Daoy (cell line): ENCODE measurements at regions not wholly inside any gene's neighbourhood (a gene's known extent, or its start where the extent isn't known, plus 50 kb on each side); places are given as distances from the start of the nearest gene placed in this dataset.
"Not testable (repeated sequence)": the region's sequence is repeated elsewhere in the genome, so short reads cannot be mapped to it uniquely, and the experiment has no call there.

Experiments used
- DNase-seq: peaks from one replicate; pipeline ENCODE4 v3.0.0-alpha.2; 2015; ENCODE audit warnings: low read depth

- DNase-seq, result not testable (repeated sequence)
Observed at GRCh38 chr15:85196697-85197096, 183.7 kb upstream of the AKAP13 start.

DNA sequence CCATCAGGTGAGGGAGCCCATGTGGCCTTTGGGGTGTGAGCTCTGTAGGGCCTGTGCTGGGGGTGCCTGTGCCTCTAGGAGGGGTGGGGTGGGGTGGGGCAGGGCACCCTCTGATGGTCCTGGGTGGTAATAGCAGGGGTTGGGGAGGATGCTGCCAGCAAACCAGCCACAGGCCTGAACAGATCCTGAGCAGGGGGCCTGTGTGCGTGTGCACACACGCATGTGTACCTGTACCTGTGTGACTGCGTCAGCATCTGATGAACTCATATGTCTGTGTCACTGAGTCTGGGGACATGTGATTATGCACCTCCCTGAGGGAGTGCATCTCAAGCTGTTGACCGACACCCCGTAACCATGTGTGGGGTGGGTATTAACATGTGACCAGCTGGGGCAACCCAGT, 182.8 kb upstream of the AKAP13 start:
- DNase-seq, result not testable (repeated sequence)

DNA sequence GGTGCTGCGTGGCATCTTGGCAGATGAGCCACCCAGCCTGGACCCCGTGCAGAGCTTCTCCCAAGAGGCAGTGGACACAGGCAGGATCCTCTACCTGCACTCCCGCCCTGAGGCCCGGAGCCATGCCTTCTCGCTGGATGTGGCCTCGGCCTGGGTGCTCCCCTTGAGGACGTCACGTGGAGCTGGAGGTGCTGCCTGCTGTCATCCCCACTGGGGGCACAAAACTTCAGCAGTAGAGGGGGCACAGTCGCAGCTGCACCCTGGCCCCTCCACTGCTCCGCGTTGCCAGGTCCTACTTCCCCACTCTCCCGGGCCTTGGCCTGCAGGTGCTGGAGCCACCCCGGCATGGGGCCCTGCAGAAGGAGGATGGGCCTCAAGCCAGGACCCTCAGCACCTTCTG, 182.0 kb upstream of the AKAP13 start:
- not testable (repeated sequence) for DNase-seq

- not testable (repeated sequence) for DNase-seq
Observed at GRCh38 chr15:85200215-85200614, 180.2 kb upstream of the AKAP13 start.

GRCh38 chr15:85201118-85201793, 179.1 kb upstream of the AKAP13 start:
- DNase-seq, result not testable (repeated sequence)

GRCh38 chr15:85204481-85204880, 175.9 kb upstream of the AKAP13 start:
- not testable (repeated sequence) for DNase-seq

GRCh38 chr15:85233791-85234325, 146.5 kb upstream of the AKAP13 start:
- DNase-seq, result not testable (repeated sequence)

GRCh38 chr15:85234450-85235196, 145.8 kb upstream of the AKAP13 start:
- not testable (repeated sequence) for DNase-seq

DNA sequence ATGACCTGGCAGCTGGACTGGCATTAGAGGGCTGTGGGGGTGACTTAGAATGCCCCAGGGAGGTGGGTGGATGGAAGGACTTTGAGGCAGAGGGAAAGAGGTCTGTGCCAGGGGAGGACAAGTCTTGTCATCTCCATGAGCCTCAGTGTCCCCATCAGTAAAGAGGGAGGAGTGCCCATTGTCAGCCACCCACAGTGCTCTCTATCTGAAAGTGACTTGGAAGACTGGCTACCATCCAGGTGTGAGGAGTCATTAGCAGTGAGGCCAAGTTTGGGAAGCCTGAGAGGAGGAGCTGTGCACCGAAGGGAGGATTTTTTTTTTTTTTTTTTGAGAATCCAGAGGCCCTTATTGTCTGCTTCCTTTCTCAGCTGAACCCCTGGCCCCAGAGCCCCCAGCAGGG, 136.3 kb upstream of the AKAP13 start:
- DNase-seq, result not testable (repeated sequence)

DNA sequence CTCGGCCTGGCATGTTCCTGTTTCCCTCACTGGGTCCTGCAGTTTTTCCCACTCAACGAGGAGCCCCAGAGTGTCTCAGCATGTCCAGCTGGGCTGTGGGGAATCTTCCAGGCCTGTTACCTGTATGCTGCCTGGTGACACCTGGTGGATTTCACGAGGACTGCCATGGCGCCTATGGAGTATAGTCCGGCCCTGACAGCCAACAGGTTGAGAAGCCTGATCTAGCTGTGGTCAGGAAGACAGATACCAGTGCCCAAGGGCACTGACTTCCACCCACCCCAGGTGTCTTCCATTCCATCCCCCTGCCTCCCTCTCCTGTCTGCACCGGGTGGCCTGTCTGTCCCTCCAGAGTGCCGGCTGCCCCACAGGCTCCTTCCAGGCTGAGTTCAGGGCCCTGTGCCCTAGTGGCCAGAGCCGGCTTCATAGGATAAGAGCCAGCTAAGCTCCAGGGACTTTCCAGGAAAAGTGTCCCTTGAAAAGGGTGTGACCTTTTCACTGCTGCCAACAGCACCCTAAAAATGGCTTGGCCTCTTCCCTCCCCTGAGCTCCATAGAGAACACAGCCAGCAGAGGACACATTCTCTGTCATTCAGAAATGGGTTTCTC, 129.4 kb upstream of the AKAP13 start:
- DNase-seq, result not testable (repeated sequence)

DNA sequence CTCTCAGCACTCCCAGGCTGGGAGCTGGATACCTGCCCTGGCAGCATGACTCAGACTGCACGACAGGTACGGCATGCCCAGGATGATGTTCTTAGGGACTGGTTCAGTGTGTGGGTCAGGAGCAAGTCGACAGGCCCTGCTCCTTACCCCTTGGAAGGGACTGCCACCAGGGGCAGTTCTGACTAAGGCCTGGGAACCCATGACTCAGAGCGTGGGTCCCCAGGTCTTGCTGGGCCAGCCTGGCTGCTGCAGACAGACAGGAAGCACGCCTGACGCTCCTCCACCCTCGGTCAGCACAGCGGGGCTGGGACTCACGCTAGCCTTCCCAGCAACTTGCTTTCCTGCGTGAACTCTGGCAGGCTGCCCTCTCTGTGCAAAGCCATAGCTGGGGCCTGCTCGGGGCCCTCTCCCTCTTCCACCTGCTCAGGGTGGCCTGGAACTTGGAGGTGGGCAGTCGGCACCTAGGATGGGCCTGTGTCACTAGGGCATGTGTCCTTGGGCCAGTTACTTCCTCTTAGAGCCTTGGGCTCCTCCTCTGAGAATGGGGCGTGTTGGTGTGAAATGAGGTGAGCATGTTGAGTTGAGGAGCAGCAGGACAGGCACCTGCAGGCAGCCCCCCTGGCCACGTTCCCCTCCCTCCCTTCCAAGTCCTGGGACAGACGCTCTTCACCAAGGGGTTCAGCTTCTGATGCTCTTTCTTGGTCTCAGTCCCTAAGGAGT, 127.0 kb upstream of the AKAP13 start:
- DNase-seq, result not testable (repeated sequence)

GRCh38 chr15:85254961-85255360, 125.4 kb upstream of the AKAP13 start:
- DNase-seq, result not testable (repeated sequence)

- DNase-seq, result not testable (repeated sequence)
Observed at GRCh38 chr15:85255502-85255901, 124.9 kb upstream of the AKAP13 start.

GRCh38 chr15:85256009-85256997, 124.1 kb upstream of the AKAP13 start:
- DNase-seq, result not testable (repeated sequence)

GRCh38 chr15:85258062-85258445, 122.3 kb upstream of the AKAP13 start:
- not testable (repeated sequence) for DNase-seq

GRCh38 chr15:85258559-85259209, 121.7 kb upstream of the AKAP13 start:
- not testable (repeated sequence) for DNase-seq

GRCh38 chr15:85260526-85260925, 119.9 kb upstream of the AKAP13 start:
- DNase-seq, result not testable (repeated sequence)

- not testable (repeated sequence) for DNase-seq
Observed at GRCh38 chr15:85262461-85263055, 117.8 kb upstream of the AKAP13 start.

DNA sequence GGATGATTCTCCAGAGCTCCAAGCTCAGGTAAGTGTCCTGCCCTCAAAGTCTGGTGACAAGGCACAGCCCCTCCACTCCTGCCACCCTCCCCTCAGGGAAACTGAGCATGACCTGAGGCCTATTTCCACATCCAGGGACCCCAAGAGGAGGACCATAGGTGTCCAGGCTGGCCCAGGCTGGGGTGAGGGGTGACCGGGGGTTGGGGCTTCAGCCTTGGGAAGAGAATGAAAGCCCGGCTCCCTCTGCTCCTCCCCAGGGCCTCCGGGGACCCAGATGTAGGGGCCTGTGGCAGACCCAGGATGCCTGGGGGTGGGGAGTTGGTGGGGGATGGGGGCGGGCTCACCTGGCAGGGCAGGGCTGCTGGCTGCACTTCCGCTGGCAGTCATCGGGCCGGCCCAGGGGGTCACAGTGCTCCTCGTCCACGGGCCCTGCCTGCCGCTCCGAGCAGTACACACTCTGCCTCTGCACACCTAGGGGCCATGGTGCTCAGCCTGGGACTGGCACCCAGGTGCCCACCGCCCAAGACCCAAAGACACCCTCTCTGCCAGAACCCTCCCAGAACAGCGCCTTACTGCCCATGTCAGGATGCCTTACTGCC, 116.5 kb upstream of the AKAP13 start:
- DNase-seq, result not testable (repeated sequence)
